ENCODE measurements at regions not wholly inside any gene's neighbourhood (a gene's known extent, or its start where the extent isn't known, plus 50 kb on each side); places are given as distances from the start of the nearest gene placed in this dataset.
"Not testable (repeated sequence)": the region's sequence is repeated elsewhere in the genome, so short reads cannot be mapped to it uniquely, and the experiment has no call there.

- no peak for TF ChIP-seq CTCF (IDR thresholded peaks at IDR 0.05)
- no peak overlapping the region for H3K4me3 ChIP-seq
- DNase-seq (ENCODE audit: low spot score), result no peak
- H3K27ac ChIP-seq, result no peak overlapping the region
Measured at GRCh38 chr2:195160963-195161362, 496.1 kb upstream of the SLC39A10 start.

GRCh38 chr2:195151711-195152110, 505.3 kb upstream of the SLC39A10 start:
- no peak for DNase-seq (ENCODE audit: low spot score)
- no peak for TF ChIP-seq CTCF (IDR thresholded peaks at IDR 0.05)

GRCh38 chr2:195150819-195151218, 506.2 kb upstream of the SLC39A10 start:
- DNase-seq (ENCODE audit: low spot score), result no peak

More at GRCh38 chr2:195151711-195152110, 505.3 kb upstream of the SLC39A10 start:
- Histone ChIP-seq H3K27ac (no peak overlapping the region), H3K4me3 (no peak overlapping the region)

GRCh38 chr2:195148004-195148403, 509.0 kb upstream of the SLC39A10 start:
- no peak for DNase-seq (ENCODE audit: low spot score)
- Histone ChIP-seq H3K4me3 (no peak overlapping the region), H3K27ac (no peak overlapping the region)
- TF ChIP-seq CTCF (IDR thresholded peaks at IDR 0.05), result no peak

More at GRCh38 chr2:195150819-195151218, 506.2 kb upstream of the SLC39A10 start:
- Histone ChIP-seq H3K27ac (no peak overlapping the region), H3K4me3 (no peak overlapping the region)
- TF ChIP-seq CTCF (IDR thresholded peaks at IDR 0.05), result no peak

- no peak overlapping the region for H3K4me3 ChIP-seq
- H3K27ac ChIP-seq, result no peak overlapping the region
- TF ChIP-seq CTCF (IDR thresholded peaks at IDR 0.05), result no peak
- DNase-seq (ENCODE audit: low spot score), result no peak
Measured at GRCh38 chr2:195146761-195147541, 510.1 kb upstream of the SLC39A10 start.

- Histone ChIP-seq H3K27ac (no peak overlapping the region), H3K4me3 (no peak overlapping the region)
- no peak for TF ChIP-seq CTCF (IDR thresholded peaks at IDR 0.05)
- DNase-seq (ENCODE audit: low spot score), result no peak
Measured at GRCh38 chr2:195138435-195138834, 518.6 kb upstream of the SLC39A10 start.

- DNase-seq (ENCODE audit: low spot score); H3K4me3 ChIP-seq; H3K27ac ChIP-seq: not testable (repeated sequence)
Measured at GRCh38 chr2:195125889-195126288, 531.1 kb upstream of the SLC39A10 start.
